Neural cell (in vitro differentiated cells): ENCODE measurements at regions not wholly inside any gene's neighbourhood (a gene's known extent, or its start where the extent isn't known, plus 50 kb on each side); places are given as distances from the start of the nearest gene placed in this dataset.

Experiments used
- CTCF ChIP-seq: fragments of 450-650 bp; IDR thresholded peaks from 2 replicates; pipeline ENCODE4 v1.5.1; 2014; ENCODE audit warnings: antibody characterized with exemption, mild to moderate bottlenecking, moderate library complexity; ENCODE audit not compliant: poor library complexity, severe bottlenecking
- EZH2 ChIP-seq: fragments of 200-600, 300-800 bp; shearing (Covaris generic), sonication (generic); IDR thresholded peaks from 2 replicates; pipeline ENCODE4 v1.6.1; 2014; ENCODE audit warnings: antibody characterized with exemption, low read length, borderline replicate concordance, mild to moderate bottlenecking; ENCODE audit not compliant: insufficient read depth, poor library complexity, severe bottlenecking
- POLR2AphosphoS5 ChIP-seq: IDR thresholded peaks from 2 replicates; pipeline ENCODE4 v1.6.1; 2012
- RAD21 ChIP-seq: fragments of 450-650 bp; conservative IDR thresholded peaks from 2 replicates; pipeline ENCODE4 v1.6.1; 2014; ENCODE audit warnings: antibody characterized with exemption, mild to moderate bottlenecking, moderate library complexity
- REST ChIP-seq: IDR thresholded peaks from 2 replicates; pipeline ENCODE4 v1.6.1; 2012; ENCODE audit warnings: borderline replicate concordance

- no peak for TF ChIP-seq REST
- TF ChIP-seq EZH2, result no peak
- no peak for TF ChIP-seq CTCF
- TF ChIP-seq RAD21, result no peak
- TF ChIP-seq POLR2AphosphoS5, result no peak
These were observed 884.7 kb downstream of the TBC1D22A start for GRCh38 chr22:47647181-47647580.
